ENCODE measurements at regions not wholly inside any gene's neighbourhood (a gene's known extent, or its start where the extent isn't known, plus 50 kb on each side); places are given as distances from the start of the nearest gene placed in this dataset.
"Not testable (repeated sequence)": the region's sequence is repeated elsewhere in the genome, so short reads cannot be mapped to it uniquely, and the experiment has no call there.

DNA sequence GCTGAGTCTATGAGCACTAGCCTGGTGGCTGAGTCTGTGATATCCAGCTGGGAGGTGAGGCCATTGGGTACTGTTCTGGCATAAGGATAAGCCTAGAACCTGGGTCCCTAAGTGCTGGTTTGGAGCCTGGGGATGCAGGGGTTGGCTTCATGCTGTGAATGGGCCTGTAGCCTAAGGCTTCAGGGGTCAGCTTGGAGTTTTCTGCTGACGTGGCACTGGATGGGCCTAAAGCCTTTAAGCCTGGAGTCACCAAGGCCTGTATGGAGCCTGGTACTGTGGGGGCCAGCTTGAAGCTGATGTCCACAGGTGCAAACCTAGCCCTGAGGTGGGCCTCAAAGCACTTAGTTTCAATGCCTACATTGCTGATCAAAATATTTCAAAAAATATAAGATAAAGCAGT is 979.6 kb upstream of the POU3F4 start:
- H3K27ac ChIP-seq (ENCODE audit: low read length, poor library complexity, severe bottlenecking), result no peak overlapping the region
- H3K4me1 ChIP-seq (ENCODE audit: control insufficient read depth, insufficient read depth, low read depth, low read length), result no peaks in the 10 kb centered on the region
- no peak overlapping the region for H3K23ac ChIP-seq (ENCODE audit: low read length in 2 of 2)
- H3K14ac ChIP-seq (ENCODE audit: low read length in 2 of 2), result no peak overlapping the region
- H2BK12ac ChIP-seq (ENCODE audit: low read length in 2 of 2), result no peak overlapping the region
- H3K4me2 ChIP-seq (ENCODE audit: low read length, poor library complexity, severe bottlenecking), result no peak overlapping the region
- H3K9ac ChIP-seq (ENCODE audit: low read length), result no peak overlapping the region
- H3K4ac ChIP-seq (ENCODE audit: low read depth in 1 of 2, low read length in 2 of 2), result no peak overlapping the region
- no peaks in the 10 kb centered on the region for H3K27me3 ChIP-seq (ENCODE audit: control insufficient read depth in 1 of 2, insufficient read depth in 1 of 2, low read length in 2 of 2)
- no peak overlapping the region for H2AK5ac ChIP-seq (ENCODE audit: low read length, severe bottlenecking)
- 50% methylated on average over 1 of the region's 1 CpG for WGBS
- peaks cover 2% of the 10 kb centered on the region for H3K9me3 ChIP-seq (ENCODE audit: control insufficient read depth, low read length)
- no peaks in the 10 kb centered on the region for H3K36me3 ChIP-seq (ENCODE audit: control insufficient read depth in 1 of 2, insufficient read depth in 2 of 2, low read depth in 1 of 2, low read length in 2 of 2)
- DNase-seq, result no peak
- H3K79me1 ChIP-seq (replicated peaks; ENCODE audit: low read length, poor library complexity, severe bottlenecking), result no peaks in the 10 kb centered on the region
- no peak overlapping the region for H2BK5ac ChIP-seq (ENCODE audit: low read depth, low read length, poor library complexity, severe bottlenecking)
- H2BK120ac ChIP-seq (ENCODE audit: low read depth, low read length), result no peak overlapping the region
- no peak overlapping the region for H3K18ac ChIP-seq (ENCODE audit: low read depth in 1 of 2, low read length in 2 of 2)
- no peak overlapping the region for H3K4me3 ChIP-seq (ENCODE audit: insufficient read depth in 1 of 2, low read depth in 1 of 2, low read length in 2 of 2)
- H2AFZ ChIP-seq (ENCODE audit: low read depth, low read length), result no peak overlapping the region
- H4K8ac ChIP-seq (ENCODE audit: low read length), result no peak overlapping the region
- H2BK15ac ChIP-seq (ENCODE audit: low read depth, poor library complexity, severe bottlenecking), result no peak overlapping the region
- no peak overlapping the region for H4K91ac ChIP-seq (ENCODE audit: low read length)

DNA sequence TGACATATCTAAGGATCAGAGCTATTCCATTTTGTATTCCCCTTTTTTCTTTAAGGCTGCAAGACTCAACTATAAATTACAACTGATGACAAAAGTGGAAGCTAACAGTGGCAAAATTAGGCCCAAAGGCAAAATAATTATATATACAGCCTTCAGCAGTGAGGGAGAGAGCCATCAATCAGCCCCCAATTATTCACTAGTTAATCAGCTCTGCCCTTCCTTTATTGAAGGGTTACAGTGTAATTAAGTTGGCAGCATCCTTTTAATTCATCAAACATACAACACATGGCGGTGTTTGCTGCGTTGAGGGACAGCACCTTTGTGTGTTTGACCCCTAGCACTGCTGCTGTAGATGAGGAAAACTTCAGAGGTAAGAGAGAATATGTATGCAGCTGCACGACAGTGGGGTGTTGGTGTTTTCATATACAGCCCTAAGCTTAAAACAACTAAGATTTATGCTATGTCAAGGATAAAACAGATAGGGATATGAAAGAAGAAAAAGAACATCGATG is 973.9 kb upstream of the POU3F4 start:
- no peak overlapping the region for H3K4me2 ChIP-seq (ENCODE audit: low read length, poor library complexity, severe bottlenecking)
- no peaks in the 10 kb centered on the region for H3K27me3 ChIP-seq (ENCODE audit: control insufficient read depth in 1 of 2, insufficient read depth in 1 of 2, low read length in 2 of 2)
- no peak overlapping the region for H3K9ac ChIP-seq (ENCODE audit: low read length)
- no peak overlapping the region for H4K91ac ChIP-seq (ENCODE audit: low read length)
- no peaks in the 10 kb centered on the region for H3K36me3 ChIP-seq (ENCODE audit: control insufficient read depth in 1 of 2, insufficient read depth in 2 of 2, low read depth in 1 of 2, low read length in 2 of 2)
- H2BK5ac ChIP-seq (ENCODE audit: low read depth, low read length, poor library complexity, severe bottlenecking), result no peak overlapping the region
- H2BK12ac ChIP-seq (ENCODE audit: low read length in 2 of 2), result no peak overlapping the region
- no peak overlapping the region for H2AFZ ChIP-seq (ENCODE audit: low read depth, low read length)
- H3K79me1 ChIP-seq (replicated peaks; ENCODE audit: low read length, poor library complexity, severe bottlenecking), result no peaks in the 10 kb centered on the region
- no peak overlapping the region for H2AK5ac ChIP-seq (ENCODE audit: low read length, severe bottlenecking)
- no CpG with 5 or more reads among the region's 4 CpGs for WGBS
- peaks cover 5% of the 10 kb centered on the region for H3K9me3 ChIP-seq (ENCODE audit: control insufficient read depth, low read length)
- H3K4me1 ChIP-seq (ENCODE audit: control insufficient read depth, insufficient read depth, low read depth, low read length), result no peaks in the 10 kb centered on the region
- no peak overlapping the region for H3K4ac ChIP-seq (ENCODE audit: low read depth in 1 of 2, low read length in 2 of 2)
- H4K8ac ChIP-seq (ENCODE audit: low read length), result no peak overlapping the region
- DNase-seq, result no peak
- no peak overlapping the region for H3K18ac ChIP-seq (ENCODE audit: low read depth in 1 of 2, low read length in 2 of 2)
- H3K23ac ChIP-seq (ENCODE audit: low read length in 2 of 2), result no peak overlapping the region
- no peak overlapping the region for H3K4me3 ChIP-seq (ENCODE audit: insufficient read depth in 1 of 2, low read depth in 1 of 2, low read length in 2 of 2)
- H2BK120ac ChIP-seq (ENCODE audit: low read depth, low read length), result no peak overlapping the region
- no peak overlapping the region for H3K27ac ChIP-seq (ENCODE audit: low read length, poor library complexity, severe bottlenecking)
- H2BK15ac ChIP-seq (ENCODE audit: low read depth, poor library complexity, severe bottlenecking), result no peak overlapping the region
- no peak overlapping the region for H3K14ac ChIP-seq (ENCODE audit: low read length in 2 of 2)

DNA sequence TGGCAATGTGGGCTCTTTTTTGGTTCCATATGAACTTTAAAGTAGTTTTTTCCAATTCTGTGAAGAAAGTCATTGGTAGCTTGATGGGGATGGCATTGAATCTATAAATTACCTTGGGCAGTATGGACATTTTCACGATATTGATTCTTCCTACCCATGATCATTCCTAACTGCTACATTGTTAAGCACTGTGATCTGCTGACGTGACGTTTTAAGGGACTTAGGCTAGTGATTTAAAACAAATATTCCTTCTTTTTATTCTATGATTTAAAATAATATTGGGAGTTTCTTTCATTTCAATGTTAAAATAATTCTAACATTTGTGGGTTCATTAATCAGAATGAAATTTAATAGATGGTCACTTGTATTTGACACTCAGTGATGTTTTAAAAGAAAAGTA is 970.9 kb upstream of the POU3F4 start:
- H3K4ac ChIP-seq (ENCODE audit: low read depth in 1 of 2, low read length in 2 of 2), result not testable (repeated sequence)

DNA sequence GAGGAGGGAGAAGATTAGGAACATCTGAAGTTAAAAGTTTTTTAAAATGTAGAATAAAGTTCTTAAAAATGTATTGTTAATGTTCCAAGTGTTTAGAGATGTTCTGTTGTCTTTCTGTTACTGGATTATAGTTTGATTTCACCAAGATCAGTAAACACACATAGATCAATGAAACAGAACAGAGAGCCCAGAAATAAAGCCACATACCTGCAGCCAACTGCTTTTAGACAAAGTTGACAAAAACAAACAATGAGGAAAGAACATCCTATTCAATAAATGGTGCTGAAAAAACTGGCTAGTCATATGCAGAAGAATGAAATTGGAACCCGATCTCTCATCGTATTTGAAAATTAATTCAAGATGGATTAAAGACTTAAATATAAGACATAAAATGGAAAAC is 966.3 kb upstream of the POU3F4 start:
- Histone ChIP-seq H2AFZ (ENCODE audit: low read depth, low read length) (no peak overlapping the region), H2BK5ac (ENCODE audit: low read depth, low read length, poor library complexity, severe bottlenecking) (no peak overlapping the region), H3K36me3 (ENCODE audit: control insufficient read depth in 1 of 2, insufficient read depth in 2 of 2, low read depth in 1 of 2, low read length in 2 of 2) (no peaks in the 10 kb centered on the region), H3K18ac (ENCODE audit: low read depth in 1 of 2, low read length in 2 of 2) (no peak overlapping the region), H3K14ac (ENCODE audit: low read length in 2 of 2) (no peak overlapping the region), H3K79me1 (replicated peaks; ENCODE audit: low read length, poor library complexity, severe bottlenecking) (no peaks in the 10 kb centered on the region), H2BK15ac (ENCODE audit: low read depth, poor library complexity, severe bottlenecking) (no peak overlapping the region), H3K9ac (ENCODE audit: low read length) (no peak overlapping the region), H2AK5ac (ENCODE audit: low read length, severe bottlenecking) (no peak overlapping the region), H3K27ac (ENCODE audit: low read length, poor library complexity, severe bottlenecking) (no peak overlapping the region), H3K4me2 (ENCODE audit: low read length, poor library complexity, severe bottlenecking) (no peak overlapping the region), H2BK12ac (ENCODE audit: low read length in 2 of 2) (no peak overlapping the region), H3K4me1 (ENCODE audit: control insufficient read depth, insufficient read depth, low read depth, low read length) (no peaks in the 10 kb centered on the region), H4K8ac (ENCODE audit: low read length) (no peak overlapping the region), H3K4ac (ENCODE audit: low read depth in 1 of 2, low read length in 2 of 2) (no peak overlapping the region), H3K9me3 (ENCODE audit: control insufficient read depth, low read length) (peaks cover 5% of the 10 kb centered on the region), H2BK120ac (ENCODE audit: low read depth, low read length) (no peak overlapping the region), H3K4me3 (ENCODE audit: insufficient read depth in 1 of 2, low read depth in 1 of 2, low read length in 2 of 2) (no peak overlapping the region), H4K91ac (ENCODE audit: low read length) (no peak overlapping the region), H3K23ac (ENCODE audit: low read length in 2 of 2) (no peak overlapping the region), H3K27me3 (ENCODE audit: control insufficient read depth in 1 of 2, insufficient read depth in 1 of 2, low read length in 2 of 2) (no peaks in the 10 kb centered on the region)
- no CpG with 5 or more reads among the region's 2 CpGs for WGBS
- DNase-seq, result no peak

More for the DNA sequence above, 970.9 kb upstream of the POU3F4 start:
- not testable (repeated sequence) for H2BK120ac ChIP-seq (ENCODE audit: low read depth, low read length); H3K9ac ChIP-seq (ENCODE audit: low read length); H2BK12ac ChIP-seq (ENCODE audit: low read length in 2 of 2); H3K9me3 ChIP-seq (ENCODE audit: control insufficient read depth, low read length); H3K23ac ChIP-seq (ENCODE audit: low read length in 2 of 2); H3K14ac ChIP-seq (ENCODE audit: low read length in 2 of 2); H3K27me3 ChIP-seq (ENCODE audit: control insufficient read depth in 1 of 2, insufficient read depth in 1 of 2, low read length in 2 of 2); DNase-seq; H3K4me1 ChIP-seq (ENCODE audit: control insufficient read depth, insufficient read depth, low read depth, low read length); H3K79me1 ChIP-seq (replicated peaks; ENCODE audit: low read length, poor library complexity, severe bottlenecking); H2BK5ac ChIP-seq (ENCODE audit: low read depth, low read length, poor library complexity, severe bottlenecking); H3K4me2 ChIP-seq (ENCODE audit: low read length, poor library complexity, severe bottlenecking); H2AK5ac ChIP-seq (ENCODE audit: low read length, severe bottlenecking); H2BK15ac ChIP-seq (ENCODE audit: low read depth, poor library complexity, severe bottlenecking); H3K27ac ChIP-seq (ENCODE audit: low read length, poor library complexity, severe bottlenecking); H3K36me3 ChIP-seq (ENCODE audit: control insufficient read depth in 1 of 2, insufficient read depth in 2 of 2, low read depth in 1 of 2, low read length in 2 of 2); H3K4me3 ChIP-seq (ENCODE audit: insufficient read depth in 1 of 2, low read depth in 1 of 2, low read length in 2 of 2); H3K18ac ChIP-seq (ENCODE audit: low read depth in 1 of 2, low read length in 2 of 2); H2AFZ ChIP-seq (ENCODE audit: low read depth, low read length); H4K8ac ChIP-seq (ENCODE audit: low read length); H4K91ac ChIP-seq (ENCODE audit: low read length)
- no CpG with 5 or more reads among the region's 3 CpGs for WGBS
